HG03439 (cell line): ENCODE measurements at regions not wholly inside any gene's neighbourhood (a gene's known extent, or its start where the extent isn't known, plus 50 kb on each side); places are given as distances from the start of the nearest gene placed in this dataset.
"Not testable (repeated sequence)": the region's sequence is repeated elsewhere in the genome, so short reads cannot be mapped to it uniquely, and the experiment has no call there.

Experiments
- ATAC-seq: cut with Tn5 transposase; IDR thresholded peaks from one replicate; pipeline ENCODE4 v1.9.1; 2021; ENCODE audit warnings: mild to moderate bottlenecking, moderate library complexity; ENCODE audit not compliant: unreplicated experiment

DNA sequence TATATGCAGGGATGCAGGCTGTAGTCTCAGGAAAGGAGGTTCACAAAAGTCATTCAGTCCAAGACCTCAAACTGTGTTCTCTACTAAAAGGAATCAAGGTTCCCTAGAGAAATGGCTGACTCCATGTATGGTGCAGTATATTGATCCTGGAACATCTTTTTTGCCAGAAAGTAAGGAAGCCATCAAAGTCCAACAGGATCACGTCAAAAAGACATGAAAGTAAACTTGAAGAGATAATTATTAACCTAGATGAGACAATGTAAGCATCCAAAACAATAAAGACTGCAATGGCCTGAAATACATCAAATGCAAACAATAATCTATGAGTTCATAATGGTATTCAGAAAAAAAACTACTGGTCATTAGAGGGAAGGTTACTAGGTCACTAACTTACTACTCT lies 115.6 kb upstream of the FABP2 start:
- ATAC-seq, result not testable (repeated sequence)

DNA sequence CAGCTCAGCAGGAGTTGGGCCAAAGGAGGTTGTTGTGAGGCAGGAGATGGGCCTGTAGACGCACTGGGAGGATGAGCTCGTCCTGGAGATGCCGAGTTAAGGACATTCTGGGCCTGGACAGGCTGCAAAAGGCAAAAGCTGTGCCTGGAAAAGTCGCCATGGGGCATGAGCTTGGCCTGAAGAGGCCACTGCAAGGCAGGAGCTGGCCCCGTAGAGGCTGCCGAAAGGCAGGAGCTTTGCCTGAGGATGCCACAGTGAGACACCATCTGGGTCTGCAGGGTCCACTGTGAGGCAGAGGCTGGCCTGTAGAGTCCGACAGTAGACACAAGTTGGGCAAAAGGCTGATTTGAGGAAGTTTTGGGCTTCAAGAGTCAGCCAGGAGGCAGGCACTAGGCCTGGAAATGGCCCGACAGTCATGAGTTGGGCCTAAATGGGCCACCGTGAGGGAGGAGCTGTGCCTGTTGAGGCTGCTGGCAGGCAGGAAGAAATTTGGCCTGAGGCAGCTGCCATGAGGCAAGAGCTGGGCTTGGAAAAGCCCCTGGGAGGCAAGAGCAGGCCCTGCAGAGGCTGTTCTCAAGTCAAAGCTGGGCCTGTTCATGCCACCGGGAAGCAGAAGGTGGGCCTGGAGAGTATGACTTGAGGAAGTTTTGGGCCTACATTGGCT lies 86.8 kb upstream of the FABP2 start:
- not testable (repeated sequence) for ATAC-seq

- ATAC-seq, result not testable (repeated sequence)
Observed at GRCh38 chr4:119406721-119407460, 85.0 kb upstream of the FABP2 start.

- not testable (repeated sequence) for ATAC-seq
Observed at GRCh38 chr4:119406041-119406440, 84.1 kb upstream of the FABP2 start.

- peak; percentile 67 for ATAC-seq
Observed at GRCh38 chr4:119402322-119403308, 80.7 kb upstream of the FABP2 start.

GRCh38 chr4:119395701-119396100 lies 73.8 kb upstream of the FABP2 start:
- ATAC-seq, result not testable (repeated sequence)

- no peak for ATAC-seq
Observed at GRCh38 chr4:119394826-119395225, 72.9 kb upstream of the FABP2 start.

DNA sequence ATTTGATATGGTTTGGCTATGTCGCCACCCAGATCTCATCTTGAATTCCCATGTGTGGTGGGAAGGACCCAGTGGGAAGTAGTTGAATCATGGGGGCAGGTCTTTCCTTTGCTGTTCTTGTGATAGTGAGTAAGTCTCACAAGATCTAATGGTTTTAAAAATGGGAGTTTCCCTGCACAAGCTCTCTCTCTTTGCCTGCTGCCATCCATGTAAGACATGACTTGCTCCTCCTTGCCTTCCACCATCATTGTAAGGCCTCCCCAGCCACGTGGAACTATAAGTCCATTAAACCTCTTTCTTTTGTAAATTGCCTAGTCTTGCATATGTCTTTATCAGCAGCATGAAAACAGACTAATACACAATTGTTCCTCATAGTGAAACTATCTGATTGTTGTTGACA lies 66.9 kb upstream of the FABP2 start:
- ATAC-seq, result not testable (repeated sequence)

GRCh38 chr4:119374616-119375015 lies 52.7 kb upstream of the FABP2 start:
- not testable (repeated sequence) for ATAC-seq

DNA sequence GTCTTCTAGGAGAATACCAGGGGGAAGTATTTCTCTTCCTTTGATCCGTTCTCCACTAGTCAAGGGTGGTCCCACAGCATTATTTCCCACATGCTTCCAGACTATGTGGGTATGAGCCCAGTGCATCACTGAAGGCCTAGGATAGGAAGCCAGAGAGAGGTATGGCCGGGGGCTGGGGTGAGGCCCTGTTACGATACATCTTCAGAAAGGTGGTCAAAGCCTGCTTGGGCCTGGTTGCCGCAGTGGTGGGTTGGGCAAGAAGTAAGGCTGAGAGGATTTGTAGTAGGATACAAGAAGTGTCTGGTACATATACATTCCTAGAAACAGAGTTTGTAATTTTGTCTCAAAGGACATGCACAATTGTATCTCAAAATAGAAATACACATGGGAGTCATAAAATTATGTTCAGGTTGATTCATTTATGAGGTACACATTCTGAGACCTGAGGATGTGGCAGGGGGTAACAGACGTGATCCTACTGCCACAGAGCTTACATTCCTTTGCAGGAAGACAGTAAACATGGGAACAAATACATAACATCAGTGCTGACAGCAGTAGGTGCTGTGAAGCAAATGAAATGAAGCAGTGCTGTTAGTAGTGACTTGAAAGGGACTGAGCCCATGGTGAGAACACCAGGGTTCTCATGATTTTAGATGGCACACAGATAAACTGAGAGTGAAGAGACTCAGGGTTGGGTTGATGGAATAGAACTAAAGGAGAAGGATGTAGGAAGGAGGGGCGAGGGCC lies 50.6 kb upstream of the FABP2 start:
- not testable (repeated sequence) for ATAC-seq
